HUES64 (cell line): ENCODE measurements at regions not wholly inside any gene's neighbourhood (a gene's known extent, or its start where the extent isn't known, plus 50 kb on each side); places are given as distances from the start of the nearest gene placed in this dataset.
"Not testable (repeated sequence)": the region's sequence is repeated elsewhere in the genome, so short reads cannot be mapped to it uniquely, and the experiment has no call there.

Experiments
- H3K27ac ChIP-seq: 2 replicates; pipeline ENCODE4 v1.7.0; 2013; ENCODE audit warnings: low read depth, low read length, inconsistent platforms
- H3K27me3 ChIP-seq: 2 replicates; pipeline ENCODE4 v1.6.1; 2013; ENCODE audit warnings: mild to moderate bottlenecking, low read length; ENCODE audit not compliant: insufficient read depth
- H3K36me3 ChIP-seq: 2 replicates; pipeline ENCODE4 v1.6.1; 2013; ENCODE audit warnings: mild to moderate bottlenecking, low read length; ENCODE audit not compliant: insufficient read depth
- H3K4me1 ChIP-seq: 2 replicates; pipeline ENCODE4 v1.6.1; 2013; ENCODE audit warnings: mild to moderate bottlenecking, low read length, moderate library complexity; ENCODE audit not compliant: insufficient read depth
- H3K4me3 ChIP-seq: 2 replicates; pipeline ENCODE4 v1.5.1; 2013; ENCODE audit warnings: mild to moderate bottlenecking, low read length, moderate library complexity
- H3K9ac ChIP-seq: 2 replicates; pipeline ENCODE4 v1.6.1; 2013; ENCODE audit warnings: mild to moderate bottlenecking, low read depth, low read length
- H3K9me3 ChIP-seq: 2 replicates; pipeline ENCODE4 v1.6.1; 2013; ENCODE audit warnings: low read depth, low read length; ENCODE audit not compliant: insufficient read depth
- WGBS: fragments of 150-250, 120-280 bp; methylation state at CpG from one replicate; pipeline ENCODE4 v1.1.7; 2013; ENCODE audit warnings: missing lambda C conversion rate; 5-methylcytosine and 5-hydroxymethylcytosine counted together

DNA sequence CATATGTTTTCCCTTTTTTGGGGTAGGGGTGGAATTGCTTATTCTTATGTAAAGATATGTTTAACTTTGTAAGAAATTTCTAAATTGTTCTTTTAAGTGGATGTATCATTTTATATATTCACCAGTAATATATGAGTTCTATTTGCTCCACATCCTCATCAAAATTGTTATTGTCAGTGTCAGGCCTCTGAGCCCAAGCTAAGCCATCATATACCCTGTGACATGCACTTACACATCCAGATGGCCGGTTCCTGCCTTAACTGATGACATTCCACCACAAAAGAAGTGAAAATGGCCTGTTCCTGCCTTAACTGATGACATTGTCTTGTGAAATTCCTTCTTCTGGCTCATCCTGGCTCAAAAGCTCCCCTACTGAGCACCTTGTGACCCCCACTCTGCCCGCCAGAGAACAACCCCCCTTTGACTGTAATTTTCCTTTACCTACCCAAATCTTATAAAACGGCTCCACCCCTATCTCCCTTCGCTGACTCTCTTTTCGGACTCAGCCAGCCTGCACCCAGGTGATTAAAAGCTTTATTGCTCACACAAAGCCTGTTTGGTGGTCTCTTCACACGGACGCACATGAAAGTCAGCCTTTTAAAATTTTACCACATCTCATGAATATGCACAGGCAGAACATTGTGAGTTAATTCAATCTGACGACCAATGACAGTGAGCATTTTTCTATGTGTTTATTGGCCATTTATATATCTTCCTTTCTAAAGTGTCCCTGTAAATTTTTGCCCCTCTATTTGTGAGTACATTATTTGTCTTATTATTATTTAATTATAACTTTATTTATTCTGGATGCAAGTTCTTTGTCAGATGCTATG, 176.8 kb downstream of the CDC14C start:
- H3K4me3 ChIP-seq, result peak overlapping the region; percentile 34
- H3K4me1 ChIP-seq, result peaks cover 41% of the 10 kb centered on the region
- H3K27me3 ChIP-seq, H3K36me3 ChIP-seq, H3K9me3 ChIP-seq: not testable (repeated sequence)
- H3K27ac ChIP-seq, result peak overlapping the region; percentile 98
- WGBS, result 1% methylated on average over 8 of the region's 8 CpGs
- peak overlapping the region; percentile 70 for H3K9ac ChIP-seq

DNA sequence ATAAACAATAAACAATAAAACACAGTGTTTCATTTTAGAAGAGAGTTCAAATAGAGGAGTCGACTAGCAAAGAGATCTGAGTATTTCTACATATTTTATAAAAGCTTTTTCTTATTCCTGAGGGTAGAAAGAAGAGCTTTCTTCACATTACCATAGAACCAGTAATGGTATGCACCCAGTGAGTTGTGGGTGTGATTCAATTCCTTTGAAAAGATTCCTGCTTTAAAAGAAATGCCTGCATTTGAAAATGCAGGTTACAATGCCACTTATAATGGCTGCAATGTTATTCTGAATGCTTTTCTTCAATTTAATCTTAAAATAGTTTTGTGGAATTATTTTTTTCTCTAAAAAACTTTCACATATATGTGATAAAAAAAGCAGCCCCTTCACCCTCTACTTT, 178.1 kb downstream of the CDC14C start:
- peak overlapping the region; percentile 56; the same call in 1 of the 2 replicates for H3K9ac ChIP-seq
- H3K9me3 ChIP-seq, result peaks cover 9% of the 10 kb centered on the region
- H3K4me1 ChIP-seq, result peaks cover 41% of the 10 kb centered on the region
- peak overlapping the region; percentile 96 for H3K27ac ChIP-seq
- H3K4me3 ChIP-seq, result peak overlapping the region; percentile 34; the same call in 1 of the 2 replicates
- H3K27me3 ChIP-seq, result no peaks in the 10 kb centered on the region
- WGBS, result no CpG with 5 or more reads among the region's 1 CpG
- no peaks in the 10 kb centered on the region for H3K36me3 ChIP-seq

DNA sequence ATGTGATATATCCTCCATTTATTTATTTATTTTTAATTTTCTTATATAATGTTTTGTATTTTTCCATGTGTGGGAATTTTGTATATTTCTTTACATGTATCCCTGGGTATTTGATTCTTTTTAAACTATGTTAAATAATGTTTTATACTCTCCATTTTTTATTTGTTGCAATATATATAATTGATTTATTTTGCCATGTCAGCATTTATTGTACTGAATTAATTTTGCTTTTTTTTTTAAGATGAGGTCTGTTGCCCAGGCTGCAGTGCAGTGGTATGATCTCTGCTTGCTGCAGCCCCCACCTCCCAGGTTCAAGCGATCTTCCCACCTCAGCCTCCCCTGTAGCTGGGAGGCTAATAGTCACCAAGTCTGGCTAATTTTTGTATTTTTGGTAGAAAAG, 187.4 kb downstream of the CDC14C start:
- Histone ChIP-seq H3K4me3 (no peak overlapping the region), H3K27ac (no peak overlapping the region), H3K36me3 (0 out of 2 replicates have a peak, but pooled peaks cover 3% of the 10 kb centered on the region), H3K9ac (no peak overlapping the region), H3K4me1 (no peaks in the 10 kb centered on the region), H3K9me3 (peaks cover 18% of the 10 kb centered on the region), H3K27me3 (no peaks in the 10 kb centered on the region)
- WGBS, result 100% methylated on average over 1 of the region's 1 CpG

DNA sequence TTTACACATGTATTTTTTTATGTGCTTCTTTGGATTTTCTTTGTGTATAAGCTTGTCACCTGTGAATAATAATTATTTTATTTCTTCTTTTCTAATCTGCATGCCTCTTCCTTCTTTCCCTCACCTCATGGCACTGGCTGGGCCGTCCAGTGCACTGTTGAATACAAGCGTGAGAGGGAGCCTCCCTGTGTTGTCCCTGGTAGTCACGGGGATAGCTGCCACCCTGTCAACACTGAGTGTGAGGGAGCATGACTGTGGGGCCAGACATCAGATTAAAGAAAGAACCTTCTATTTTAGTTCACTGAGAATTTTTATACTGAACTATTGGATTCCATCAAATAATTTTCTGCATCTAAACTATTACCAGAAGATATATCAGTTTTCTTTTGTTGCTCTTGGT, 187.9 kb downstream of the CDC14C start:
- 81% methylated on average over 3 of the region's 3 CpGs for WGBS
- H3K36me3 ChIP-seq, result 0 out of 2 replicates have a peak, but pooled peaks cover 3% of the 10 kb centered on the region

DNA sequence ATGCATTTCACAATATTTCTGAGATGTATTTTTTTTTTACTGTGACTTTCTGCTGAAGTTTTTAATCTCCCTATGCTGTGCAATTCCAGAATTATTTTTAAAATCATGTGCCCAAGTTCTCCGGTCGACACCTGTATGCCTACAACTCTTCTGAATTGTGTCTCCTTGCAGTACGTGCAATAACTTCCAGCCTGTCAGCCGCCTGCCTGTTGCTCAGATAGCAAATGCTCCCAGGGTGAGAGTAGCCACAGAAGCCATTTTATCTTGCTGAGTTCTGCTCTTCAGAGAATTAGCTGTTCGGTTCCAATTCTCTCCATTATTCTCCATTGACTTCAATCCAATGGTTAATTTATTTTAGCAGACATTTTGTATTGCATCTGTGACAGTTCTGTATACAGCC, 188.3 kb downstream of the CDC14C start:
- Histone ChIP-seq H3K27me3 (no peaks in the 10 kb centered on the region), H3K4me3 (no peak overlapping the region), H3K9ac (no peak overlapping the region), H3K9me3 (peaks cover 10% of the 10 kb centered on the region), H3K36me3 (0 out of 2 replicates have a peak, but pooled peaks cover 3% of the 10 kb centered on the region), H3K4me1 (no peaks in the 10 kb centered on the region), H3K27ac (no peak overlapping the region)
- WGBS, result 96% methylated on average over 5 of the region's 5 CpGs

More for the DNA sequence above, 187.9 kb downstream of the CDC14C start:
- H3K4me3 ChIP-seq, result no peak overlapping the region
- H3K9me3 ChIP-seq, result peaks cover 13% of the 10 kb centered on the region
- no peaks in the 10 kb centered on the region for H3K27me3 ChIP-seq
- no peak overlapping the region for H3K9ac ChIP-seq
- H3K27ac ChIP-seq, result no peak overlapping the region
- no peaks in the 10 kb centered on the region for H3K4me1 ChIP-seq

DNA sequence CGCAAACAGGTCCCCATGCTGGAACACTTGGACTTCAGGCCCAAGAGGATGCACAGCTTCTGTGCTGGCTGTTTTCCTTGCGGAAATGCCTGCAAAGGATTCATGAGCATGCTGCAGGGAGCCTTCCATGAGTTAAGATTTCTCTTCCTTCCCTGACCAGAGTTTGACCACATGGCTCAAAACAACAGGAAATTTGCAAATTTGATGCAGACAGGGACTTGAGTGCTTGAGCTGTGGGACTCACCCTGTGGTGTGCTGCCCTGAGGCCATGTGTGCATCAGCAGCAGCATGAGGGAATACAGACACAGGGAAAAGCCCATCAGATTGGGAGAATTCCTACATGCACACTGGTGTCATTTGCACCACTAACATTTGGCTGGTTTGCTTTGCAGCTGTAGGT, 195.4 kb downstream of the CDC14C start:
- Histone ChIP-seq H3K36me3 (no peaks in the 10 kb centered on the region), H3K9ac (no peak overlapping the region), H3K4me3 (no peak overlapping the region), H3K27me3 (no peaks in the 10 kb centered on the region), H3K9me3 (no peaks in the 10 kb centered on the region), H3K27ac (no peak overlapping the region), H3K4me1 (no peaks in the 10 kb centered on the region)
- WGBS, result 85% methylated on average over 2 of the region's 2 CpGs

DNA sequence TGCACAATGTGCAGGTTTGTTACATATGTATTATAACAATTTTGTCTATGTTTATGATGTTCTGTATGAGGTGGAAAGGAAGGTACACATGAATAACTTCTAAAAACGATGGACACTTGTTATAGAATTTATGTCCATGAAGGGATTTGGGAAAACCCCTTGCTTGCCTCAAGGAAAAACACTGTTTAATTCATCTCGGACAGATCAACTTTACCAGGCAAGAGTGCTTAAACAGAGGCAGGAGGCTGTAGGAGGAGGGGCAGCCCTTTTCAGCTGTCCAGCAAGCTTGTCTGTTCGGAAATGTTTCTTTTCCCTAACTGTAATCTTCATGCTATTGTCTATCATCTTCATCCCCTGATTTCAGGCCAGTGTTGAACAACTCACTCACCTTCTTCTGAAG, 200.9 kb downstream of the CDC14C start:
- Histone ChIP-seq H3K36me3 (no peaks in the 10 kb centered on the region), H3K9me3 (no peaks in the 10 kb centered on the region), H3K9ac (no peak overlapping the region), H3K27ac (no peak overlapping the region), H3K27me3 (no peaks in the 10 kb centered on the region), H3K4me3 (no peak overlapping the region), H3K4me1 (peaks cover 10% of the 10 kb centered on the region)
- 94% methylated on average over 3 of the region's 3 CpGs for WGBS

DNA sequence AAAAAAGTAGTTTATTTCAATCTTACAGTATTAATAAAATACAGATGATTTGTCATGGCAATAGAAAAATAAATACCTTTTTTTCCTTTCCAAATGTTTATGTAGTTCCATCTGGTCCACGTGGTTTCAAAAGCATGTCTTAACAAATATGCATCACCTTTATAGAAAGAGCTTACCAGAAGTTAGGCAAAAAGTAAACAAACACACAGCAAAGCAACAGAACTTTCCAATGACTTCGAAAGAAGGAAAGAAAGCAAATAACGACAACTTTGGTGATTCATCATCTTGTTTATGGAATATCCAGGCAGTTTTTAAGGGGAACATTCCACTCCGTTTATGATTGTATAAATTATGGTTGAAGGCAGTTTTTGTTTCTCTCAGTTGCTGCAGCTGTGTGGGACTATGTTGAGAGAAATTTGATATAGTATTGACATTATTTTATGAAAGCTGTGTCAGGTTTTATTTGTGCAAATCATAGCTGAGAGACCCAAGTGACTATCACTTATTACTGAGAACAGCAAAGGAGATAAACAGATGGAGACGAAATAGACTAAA, 203.1 kb downstream of the CDC14C start:
- H3K9ac ChIP-seq, result no peak overlapping the region
- no peak overlapping the region for H3K27ac ChIP-seq
- H3K27me3 ChIP-seq, result no peaks in the 10 kb centered on the region
- no peaks in the 10 kb centered on the region for H3K36me3 ChIP-seq
- H3K9me3 ChIP-seq, result no peaks in the 10 kb centered on the region
- WGBS, result 72% methylated on average over 5 of the region's 5 CpGs
- H3K4me1 ChIP-seq, result peaks cover 10% of the 10 kb centered on the region
- no peak overlapping the region for H3K4me3 ChIP-seq

DNA sequence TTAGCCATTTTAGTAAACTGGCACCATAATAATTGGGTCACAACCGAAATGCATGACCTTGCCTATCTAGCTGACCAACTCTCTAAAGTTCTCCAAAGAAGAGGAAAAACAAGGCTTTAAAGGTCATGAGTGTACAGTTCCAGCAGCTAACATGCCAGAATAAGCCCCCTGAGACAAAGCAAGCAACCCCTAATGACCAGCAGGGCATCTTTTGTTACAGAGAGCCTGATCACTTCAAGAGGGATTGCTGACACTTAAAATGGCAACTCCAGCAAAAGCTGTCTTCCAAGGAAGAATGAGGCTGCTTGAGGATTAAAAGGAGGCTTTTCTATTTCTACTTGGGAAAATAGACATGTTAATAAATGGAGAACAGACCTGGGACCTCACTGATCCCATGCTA, 213.6 kb downstream of the CDC14C start:
- Histone ChIP-seq H3K27ac (no peak overlapping the region), H3K4me3 (no peak overlapping the region), H3K9me3 (no peaks in the 10 kb centered on the region), H3K27me3 (no peaks in the 10 kb centered on the region), H3K9ac (no peak overlapping the region), H3K4me1 (no peaks in the 10 kb centered on the region), H3K36me3 (no peaks in the 10 kb centered on the region)
- WGBS, result 92% methylated on average over 1 of the region's 1 CpG

DNA sequence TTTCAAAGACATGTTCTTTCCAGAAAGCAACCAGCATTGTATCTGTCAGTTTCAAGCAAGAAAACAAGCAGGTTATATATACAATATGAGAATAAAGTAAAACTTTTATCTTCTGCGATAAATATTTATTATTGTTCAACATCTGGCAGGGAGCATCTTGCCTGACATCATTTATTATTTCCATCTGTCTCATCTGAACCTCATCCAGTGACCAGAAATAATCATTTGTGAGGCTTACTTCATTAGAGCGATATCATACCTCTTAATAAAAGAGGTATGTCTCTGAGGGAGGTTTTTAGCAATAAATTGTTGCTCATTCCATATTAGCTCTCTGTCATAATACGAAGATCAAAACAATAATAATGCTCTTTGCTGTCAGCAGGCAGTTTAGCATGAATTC, 226.1 kb downstream of the CDC14C start:
- no peak overlapping the region for H3K27ac ChIP-seq
- no peak overlapping the region for H3K9ac ChIP-seq
- H3K4me1 ChIP-seq, result no peaks in the 10 kb centered on the region; the same call in 1 of the 2 replicates
- no peaks in the 10 kb centered on the region for H3K9me3 ChIP-seq
- no peak overlapping the region for H3K4me3 ChIP-seq
- WGBS, result 100% methylated on average over 2 of the region's 3 CpGs
- H3K27me3 ChIP-seq, result no peaks in the 10 kb centered on the region
- H3K36me3 ChIP-seq, result no peaks in the 10 kb centered on the region

DNA sequence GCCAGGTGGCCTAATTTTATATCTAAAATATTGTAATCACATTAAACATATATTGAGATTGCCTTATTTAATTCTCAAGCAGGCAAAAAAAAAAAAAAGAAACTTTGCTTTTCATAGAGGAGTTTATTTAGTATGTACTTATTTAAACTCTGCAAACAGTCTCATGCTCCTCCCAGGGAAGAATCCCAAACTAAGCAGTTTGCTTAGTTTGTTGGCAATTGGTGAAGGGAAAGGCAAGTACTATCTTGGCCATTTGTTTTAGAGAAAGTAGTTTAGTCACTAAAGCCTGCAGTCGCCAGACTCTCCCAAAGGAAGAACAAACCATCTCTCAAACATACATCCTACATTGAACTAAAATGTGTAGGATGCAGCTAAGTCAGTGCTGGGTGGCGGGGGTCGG, 226.8 kb downstream of the CDC14C start:
- no CpG with 5 or more reads among the region's 3 CpGs for WGBS
- Histone ChIP-seq H3K9ac (no peak overlapping the region), H3K36me3 (no peaks in the 10 kb centered on the region), H3K4me1 (no peaks in the 10 kb centered on the region; the same call in 1 of the 2 replicates), H3K4me3 (no peak overlapping the region), H3K27ac (no peak overlapping the region), H3K27me3 (no peaks in the 10 kb centered on the region), H3K9me3 (no peaks in the 10 kb centered on the region)
